ENCODE measurements at regions not wholly inside any gene's neighbourhood (a gene's known extent, or its start where the extent isn't known, plus 50 kb on each side); places are given as distances from the start of the nearest gene placed in this dataset.

- DNase-seq, result no peak
These were observed 113.1 kb downstream of the ICOS start for GRCh38 chr2:204049635-204050034.

GRCh38 chr2:204050681-204051080, 114.1 kb downstream of the ICOS start:
- no peak for DNase-seq

- no peak for DNase-seq
These were observed 114.9 kb downstream of the ICOS start for GRCh38 chr2:204051476-204051875.

GRCh38 chr2:204051984-204052556, 115.5 kb downstream of the ICOS start:
- DNase-seq, result no peak

- DNase-seq, result no peak
These were observed 122.5 kb downstream of the ICOS start for GRCh38 chr2:204059016-204059415.

GRCh38 chr2:204060841-204061240, 124.3 kb downstream of the ICOS start:
- no peak for DNase-seq

- DNase-seq, result no peak
These were observed 124.7 kb downstream of the ICOS start for GRCh38 chr2:204061241-204061640.

GRCh38 chr2:204064119-204064518, 127.6 kb downstream of the ICOS start:
- no peak for DNase-seq

- DNase-seq, result no peak
These were observed 129.0 kb downstream of the ICOS start for GRCh38 chr2:204065566-204065965.

GRCh38 chr2:204066051-204066450, 129.5 kb downstream of the ICOS start:
- DNase-seq, result no peak

- no peak for DNase-seq
These were observed 133.2 kb downstream of the ICOS start for GRCh38 chr2:204069804-204070203.

GRCh38 chr2:204072443-204073324, 136.1 kb downstream of the ICOS start:
- no peak for DNase-seq

- no peak for DNase-seq
These were observed 137.9 kb downstream of the ICOS start for GRCh38 chr2:204074456-204074855.

- DNase-seq, result no peak
These were observed 141.6 kb downstream of the ICOS start for GRCh38 chr2:204078003-204078698.

- no peak for DNase-seq
These were observed 145.2 kb downstream of the ICOS start for GRCh38 chr2:204081487-204082425.

- DNase-seq, result no peak
These were observed 149.6 kb downstream of the ICOS start for GRCh38 chr2:204086167-204086566.

- no peak for DNase-seq
These were observed 152.5 kb downstream of the ICOS start for GRCh38 chr2:204089105-204089504.

GRCh38 chr2:204089574-204089973, 153.0 kb downstream of the ICOS start:
- DNase-seq, result no peak

- no peak for DNase-seq
These were observed 153.5 kb downstream of the ICOS start for GRCh38 chr2:204090021-204090420.

GRCh38 chr2:204104811-204105210, 168.2 kb downstream of the ICOS start:
- DNase-seq, result no peak

- DNase-seq, result no peak
These were observed 171.8 kb downstream of the ICOS start for GRCh38 chr2:204108330-204108751.

GRCh38 chr2:204108781-204109295, 172.3 kb downstream of the ICOS start:
- DNase-seq, result no peak
